HPDE6-E6E7 (cell line): ENCODE measurements at regions not wholly inside any gene's neighbourhood (a gene's known extent, or its start where the extent isn't known, plus 50 kb on each side); places are given as distances from the start of the nearest gene placed in this dataset.
"Not testable (repeated sequence)": the region's sequence is repeated elsewhere in the genome, so short reads cannot be mapped to it uniquely, and the experiment has no call there.

ENCODE experiments used
- DNase-seq: peaks from one replicate; pipeline ENCODE4 v3.0.0; 2011; ENCODE audit warnings: missing footprints; ENCODE audit errors: extremely low spot score

DNA sequence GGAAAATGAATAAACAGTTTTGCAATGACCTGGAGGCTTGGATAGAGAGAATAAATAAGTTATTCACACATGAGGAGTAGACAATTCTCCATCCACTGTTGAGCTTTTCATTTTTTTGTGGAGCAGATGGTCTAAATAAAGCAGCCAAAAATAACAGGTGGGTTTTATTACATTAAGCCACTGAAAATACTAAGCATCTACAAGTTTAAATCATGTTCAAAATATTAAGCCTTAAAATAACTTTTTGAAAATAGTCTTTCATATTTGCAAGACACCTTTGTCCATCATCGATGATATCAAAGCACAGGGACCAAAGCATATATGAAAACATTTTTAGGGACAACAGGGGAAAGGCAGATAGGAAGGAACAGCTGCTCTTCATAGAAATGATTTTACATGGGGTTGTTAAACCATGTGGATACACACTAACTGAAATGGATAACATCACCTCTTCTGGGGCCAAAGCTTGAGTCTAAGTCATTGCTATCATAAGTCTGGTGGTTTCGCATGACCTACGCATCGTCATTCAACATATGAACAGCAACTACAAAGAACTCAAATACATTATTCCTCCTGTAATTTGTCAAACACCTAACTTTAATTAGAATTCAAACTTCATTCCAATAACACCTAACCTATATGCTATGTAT lies 197.6 kb upstream of the CHST9 start:
- no peak for DNase-seq

DNA sequence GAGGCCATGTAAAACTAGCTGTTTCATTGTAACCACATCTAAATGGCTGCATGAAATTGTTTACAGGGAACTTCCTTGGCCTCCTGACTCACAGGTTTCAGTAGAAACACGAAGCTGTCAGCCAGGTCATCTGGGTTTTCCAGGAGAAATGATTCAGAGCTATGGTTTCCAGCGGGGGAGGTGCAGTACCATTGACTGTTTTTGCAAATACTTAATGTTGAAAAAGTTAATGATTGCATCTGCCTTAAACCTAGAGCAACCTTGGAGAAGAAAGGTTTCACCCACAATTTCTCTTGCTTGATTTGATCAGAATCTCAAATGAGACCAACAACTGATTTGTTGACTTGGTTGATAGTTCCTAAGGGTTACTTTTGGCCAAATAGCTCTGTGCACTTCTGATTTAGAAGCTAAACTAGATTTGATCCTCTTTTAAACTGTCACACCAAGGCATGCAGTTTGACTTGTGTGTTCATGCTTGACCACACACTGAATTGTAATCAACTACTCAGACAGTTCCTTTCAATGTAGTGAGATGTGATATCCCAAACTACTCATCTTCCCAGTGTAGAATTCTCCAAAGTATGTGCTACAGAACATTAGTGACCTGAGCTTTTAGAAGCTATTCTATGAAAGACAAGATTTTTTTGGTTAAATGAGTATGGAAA lies 193.5 kb upstream of the CHST9 start:
- peak; percentile 71 for DNase-seq

DNA sequence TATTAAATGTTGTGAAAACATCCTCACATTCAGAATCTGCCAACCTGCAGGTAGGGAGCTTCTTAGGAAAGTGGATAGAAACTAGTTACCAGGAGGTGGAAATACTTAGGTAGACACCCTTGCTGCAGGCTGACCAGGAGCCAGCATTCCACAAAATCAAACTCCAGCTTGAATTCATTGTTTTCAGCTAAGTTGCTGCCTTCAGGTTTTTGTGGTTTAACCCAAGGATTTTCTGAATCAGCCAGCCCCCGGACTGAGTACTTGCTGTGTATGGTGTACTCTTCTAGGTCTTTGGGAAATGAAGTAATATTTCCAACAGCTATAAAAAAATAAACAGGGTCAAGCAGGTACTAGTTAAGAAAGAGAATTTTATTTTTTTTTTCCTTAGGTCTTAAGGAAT lies 192.1 kb upstream of the CHST9 start:
- DNase-seq = peak; percentile 6

DNA sequence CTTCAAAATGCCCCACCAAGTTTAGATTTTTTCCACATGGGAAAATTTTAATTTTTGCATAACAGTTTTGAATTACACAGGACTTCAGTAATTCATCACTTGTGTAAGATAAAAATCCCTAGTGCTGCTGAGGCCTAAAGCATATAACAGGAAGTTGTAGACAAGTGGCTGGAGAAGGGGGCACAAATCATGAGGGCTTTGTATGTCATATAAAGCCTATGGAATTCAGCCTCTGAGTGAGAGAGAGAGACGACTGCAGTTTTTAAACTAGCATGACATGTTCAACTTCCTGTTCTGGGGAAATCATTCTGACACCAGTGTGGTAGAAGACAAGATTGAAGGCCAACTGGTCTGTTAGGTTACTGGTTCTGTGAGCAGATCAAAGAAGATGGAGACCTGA lies 187.3 kb upstream of the CHST9 start:
- DNase-seq = no peak

DNA sequence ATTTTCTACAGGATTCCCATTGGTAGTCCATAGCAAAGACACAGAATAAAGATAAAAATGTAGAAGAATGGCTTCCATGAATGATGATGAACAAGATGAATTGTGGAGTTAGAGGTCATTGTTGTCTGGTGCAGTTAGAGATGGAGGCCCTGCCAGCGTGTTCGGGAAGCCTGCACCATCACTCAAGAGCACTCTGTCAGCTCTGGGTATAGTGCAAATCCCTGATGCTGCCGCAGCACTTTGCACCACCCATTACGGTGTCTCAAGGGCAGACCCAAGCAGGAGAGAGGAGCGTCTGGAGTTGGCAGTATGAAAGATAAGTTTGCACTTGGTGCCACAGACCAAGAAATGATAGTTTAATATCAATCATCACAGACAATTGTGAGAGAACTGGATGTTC lies 181.6 kb upstream of the CHST9 start:
- DNase-seq = no peak

DNA sequence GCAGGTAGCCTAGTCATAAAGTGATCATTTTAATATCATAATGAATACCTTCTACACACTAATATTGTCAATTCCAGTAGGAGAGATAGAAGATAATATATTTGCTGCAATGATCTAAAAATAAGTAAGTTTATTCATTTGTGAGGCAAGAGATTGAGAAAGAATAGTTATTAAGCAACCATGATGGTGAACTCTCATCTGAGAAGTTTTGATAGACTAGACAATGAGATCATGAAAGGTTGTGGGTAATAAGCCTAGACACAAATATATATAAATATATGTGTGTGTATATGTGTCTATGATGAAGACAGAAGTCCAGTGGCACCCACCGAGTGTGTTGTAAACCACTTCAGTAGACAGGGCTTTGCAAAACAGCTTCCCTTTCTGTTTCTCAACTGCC lies 181.0 kb upstream of the CHST9 start:
- DNase-seq = no peak

DNA sequence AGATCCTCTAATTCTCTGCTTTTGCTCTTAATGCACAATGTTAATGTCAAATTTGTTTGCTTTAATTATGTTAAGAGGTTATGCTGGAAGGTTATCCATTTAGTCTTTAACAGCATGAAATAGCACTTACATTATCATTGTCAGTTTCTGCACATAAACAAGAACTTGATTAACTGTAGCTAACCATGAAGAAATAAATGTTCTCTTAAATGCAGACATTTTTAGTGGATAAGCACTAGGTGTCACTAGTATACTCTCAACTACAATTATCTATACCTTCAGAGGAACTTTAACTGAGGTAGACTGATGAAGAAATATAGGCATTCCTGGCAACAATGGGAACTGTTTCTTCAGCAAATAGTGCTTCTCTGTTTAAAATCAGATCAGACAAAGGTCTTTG lies 178.8 kb upstream of the CHST9 start:
- peak; percentile 16 for DNase-seq

DNA sequence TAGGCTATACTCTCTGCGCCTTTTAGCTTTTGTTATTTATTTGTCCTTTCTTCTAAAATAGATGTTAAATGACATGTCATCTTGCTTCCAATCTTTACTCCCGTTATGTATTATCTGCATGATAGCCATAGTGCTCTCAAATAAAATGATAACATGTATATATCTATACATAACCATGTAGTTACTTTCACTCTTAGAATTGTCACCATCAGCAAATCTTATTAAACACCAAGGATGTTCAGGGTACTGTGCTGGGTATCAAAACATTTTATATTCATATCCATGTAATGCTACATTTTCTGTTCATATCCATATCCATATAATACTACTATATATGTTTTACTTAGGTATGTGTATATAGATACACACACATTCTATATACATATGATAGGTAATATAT lies 176.4 kb upstream of the CHST9 start:
- no peak for DNase-seq

DNA sequence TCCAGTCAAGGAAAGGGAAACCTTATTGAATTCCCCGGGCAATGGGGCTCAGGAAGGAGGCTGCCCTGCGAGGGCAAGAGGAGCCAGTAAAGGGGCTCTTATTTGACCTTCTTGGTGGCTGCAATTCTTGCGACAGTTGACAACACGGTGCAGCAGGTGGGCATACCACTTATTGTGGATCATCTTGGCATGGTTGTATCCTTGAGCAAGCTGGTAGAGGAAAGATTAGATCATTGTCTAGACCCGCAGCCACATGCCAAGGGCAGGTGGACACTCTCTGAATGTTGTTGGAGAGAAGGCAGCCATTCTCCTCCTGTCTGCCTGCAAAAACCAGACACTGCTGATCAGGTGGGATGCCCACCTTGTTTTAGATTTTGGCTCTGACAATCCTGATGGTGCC lies 170.2 kb upstream of the CHST9 start:
- no peak for DNase-seq

DNA sequence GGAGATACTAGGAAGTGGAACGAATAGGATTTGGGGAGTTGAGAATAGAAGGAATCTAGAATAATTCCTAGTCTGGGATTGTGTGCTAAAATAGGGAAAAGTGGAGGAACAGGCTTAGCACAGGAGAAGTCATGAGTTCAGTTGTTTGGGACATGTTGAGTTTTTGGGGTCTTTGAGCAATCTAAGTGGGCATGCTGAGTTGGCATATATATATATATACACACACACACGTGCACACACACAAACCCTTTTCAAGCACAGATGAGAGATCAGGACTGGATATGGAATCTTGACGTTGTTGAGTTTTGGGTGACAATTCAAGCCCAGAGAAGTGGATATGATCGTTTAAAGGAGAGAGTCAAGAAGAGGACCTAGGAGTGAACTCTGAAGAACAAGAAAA lies 168.2 kb upstream of the CHST9 start:
- DNase-seq = no peak

DNA sequence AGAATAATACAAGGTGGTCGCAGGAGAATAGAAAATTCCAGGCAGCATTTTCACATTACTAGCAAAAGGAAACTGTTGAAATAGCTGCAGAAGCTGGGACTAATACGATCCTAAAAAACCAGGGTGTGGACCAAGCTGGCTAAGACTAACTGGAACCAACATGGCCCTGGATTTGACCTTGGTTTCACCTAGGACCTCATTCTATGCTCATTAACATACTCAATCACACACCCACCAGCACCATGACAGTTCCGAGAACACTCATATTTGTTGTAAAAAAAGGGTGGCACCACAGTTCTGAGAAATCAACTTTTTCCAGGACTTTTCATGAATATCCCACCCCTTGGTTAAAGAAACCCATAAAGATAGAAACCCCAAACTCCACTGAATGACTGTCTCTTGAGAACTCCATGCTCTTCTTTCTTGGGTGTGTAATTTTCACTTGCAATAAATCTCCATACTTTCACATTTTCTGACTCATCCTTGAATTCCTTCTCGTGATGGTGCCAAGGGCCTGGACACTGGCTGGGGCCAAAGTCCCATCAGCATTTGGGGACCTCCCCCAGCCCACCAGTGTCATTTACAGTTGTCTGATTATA lies 164.3 kb upstream of the CHST9 start:
- no peak for DNase-seq

DNA sequence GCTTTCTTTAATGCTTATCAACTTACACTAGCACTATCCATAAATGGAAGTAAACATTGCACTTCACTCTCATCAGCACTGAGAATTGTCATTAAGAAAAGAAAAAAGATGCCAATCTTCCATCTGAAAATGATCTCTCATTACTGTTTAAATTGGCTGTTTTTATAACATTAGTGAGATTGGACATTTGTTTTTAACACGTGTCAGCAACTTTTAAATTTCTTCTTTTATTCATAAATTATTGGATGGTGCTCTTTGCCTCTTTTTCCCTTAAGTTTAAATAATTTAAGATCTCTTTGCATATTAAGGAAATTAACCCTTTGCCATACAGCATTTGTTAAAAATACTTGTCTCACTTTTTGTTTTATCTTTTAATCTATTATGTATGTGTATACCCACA lies 146.5 kb upstream of the CHST9 start:
- no peak for DNase-seq

DNA sequence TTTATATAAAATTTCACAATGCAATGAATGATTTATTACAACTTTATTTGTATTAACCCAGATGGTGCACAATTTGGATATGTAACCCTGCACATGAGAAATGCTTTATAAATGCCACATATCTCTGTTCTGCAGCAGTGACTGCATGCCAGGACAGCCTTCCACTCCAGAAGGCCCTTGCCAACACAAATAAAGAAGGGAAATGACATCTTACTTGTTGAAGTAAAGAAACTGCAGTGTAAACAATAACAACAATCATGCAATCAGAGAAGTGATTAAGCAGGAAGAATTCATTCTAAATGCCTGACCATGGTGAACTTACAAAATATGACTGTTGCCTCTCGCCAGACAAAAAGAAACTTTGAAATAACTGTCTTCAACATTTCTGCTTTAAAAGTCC lies 129.9 kb upstream of the CHST9 start:
- DNase-seq = no peak

DNA sequence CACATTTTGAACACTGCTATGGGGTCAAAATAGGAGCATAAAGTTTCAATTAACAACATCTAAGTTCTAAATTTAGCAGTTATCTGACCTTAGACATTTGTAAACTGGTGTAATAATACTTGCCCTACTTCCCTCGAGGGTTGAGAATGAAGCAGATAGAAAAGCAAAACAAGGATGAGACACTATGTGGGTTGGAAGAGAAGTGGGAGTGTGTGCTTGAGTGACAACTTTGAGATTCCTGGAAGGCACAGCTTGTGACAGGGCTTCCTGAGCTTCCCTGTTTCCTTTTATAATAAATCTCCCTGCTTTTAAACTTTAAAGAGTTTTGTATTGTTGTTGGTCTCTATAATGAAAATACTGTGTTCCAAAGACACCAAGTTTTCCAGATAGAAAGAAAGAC lies 128.6 kb upstream of the CHST9 start:
- DNase-seq = no peak

DNA sequence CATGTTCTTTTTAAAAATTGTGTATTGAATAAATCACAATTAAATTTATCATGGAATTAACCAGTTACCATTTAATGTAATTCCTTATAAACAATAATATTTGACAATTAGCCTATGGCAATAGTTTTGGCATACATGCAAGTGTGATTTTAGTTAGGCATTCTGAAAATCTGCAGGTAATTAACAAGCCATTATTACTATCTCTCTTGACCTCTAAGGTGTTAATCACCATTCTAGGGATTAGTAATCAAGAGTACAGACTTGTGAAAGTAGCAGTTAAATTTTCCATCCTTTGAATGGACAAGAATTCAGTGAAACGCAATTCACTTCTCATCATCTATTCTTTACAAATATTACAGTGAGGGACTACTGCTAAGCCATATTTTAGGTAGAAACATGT lies 127.7 kb upstream of the CHST9 start:
- no peak for DNase-seq

DNA sequence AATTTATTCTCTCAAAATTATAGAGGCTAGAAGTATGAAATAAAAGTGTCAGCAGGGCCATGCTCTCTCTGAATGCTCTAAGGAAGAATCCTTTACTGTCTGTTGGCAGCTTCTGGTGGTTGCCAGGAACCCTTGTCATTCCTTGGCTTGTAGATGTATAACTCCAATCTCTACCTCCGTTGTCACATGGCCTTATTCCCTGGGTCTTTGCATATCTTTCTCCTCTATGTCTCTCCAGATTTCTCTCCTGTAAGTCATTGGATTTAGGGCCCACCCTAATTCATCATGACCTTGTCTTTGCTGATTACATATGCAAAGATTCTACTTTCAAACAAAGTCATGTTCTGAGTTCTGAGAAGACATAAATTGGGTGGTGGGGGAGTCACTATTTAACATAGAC lies 127.0 kb upstream of the CHST9 start:
- no peak for DNase-seq

DNA sequence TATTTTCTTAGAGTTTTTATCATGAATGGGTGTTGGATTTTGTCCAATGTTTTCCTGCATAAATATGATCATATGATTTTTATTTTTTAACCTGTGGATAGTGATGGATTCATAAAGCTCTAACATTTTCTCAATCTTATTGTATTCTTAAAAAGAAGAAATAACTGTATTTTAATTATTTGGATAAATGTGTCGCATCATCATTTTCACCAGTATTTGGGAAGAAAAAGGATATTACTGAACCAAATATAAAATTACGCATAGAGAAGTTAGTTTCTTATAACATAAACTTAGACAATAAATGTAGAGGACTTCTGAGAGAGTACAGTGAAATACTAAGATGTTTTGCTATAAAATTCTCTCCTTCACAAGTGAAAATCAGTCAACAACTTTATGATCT lies 126.0 kb upstream of the CHST9 start:
- no peak for DNase-seq

DNA sequence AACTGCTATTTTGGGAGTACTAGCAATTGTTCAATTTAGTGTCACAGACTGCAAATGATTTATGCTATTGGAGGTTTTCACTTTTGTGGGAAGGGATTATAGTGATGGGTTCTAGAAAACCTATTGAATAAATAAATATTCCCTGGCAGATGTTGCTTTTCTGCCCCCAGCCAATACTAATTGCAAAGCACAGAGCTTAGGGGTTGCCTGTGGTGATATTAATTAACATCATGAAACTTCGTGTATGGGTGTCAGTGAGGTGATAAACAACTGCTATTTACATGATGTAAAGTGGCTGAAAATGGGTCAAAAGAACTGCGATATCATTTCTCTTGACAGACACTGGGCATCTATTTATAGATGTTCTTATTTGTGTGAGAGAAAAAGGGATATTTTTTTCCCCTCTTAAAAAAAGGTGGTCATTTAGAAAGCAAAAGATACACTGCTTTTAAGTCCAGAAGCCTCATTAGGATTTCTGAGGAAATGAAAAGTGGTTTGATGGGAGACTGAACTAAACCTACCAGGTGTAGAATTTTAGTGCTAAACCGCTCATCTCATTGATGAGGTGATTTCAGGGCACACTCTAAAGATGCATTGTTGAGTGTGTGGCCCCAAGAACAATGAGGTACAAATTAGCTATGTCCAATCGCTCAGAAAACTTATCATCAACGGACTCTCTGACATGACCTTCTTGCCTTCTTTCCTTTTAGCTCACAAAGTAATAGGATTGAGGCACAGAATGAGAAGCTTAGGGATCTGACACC lies 116.7 kb upstream of the CHST9 start:
- no peak for DNase-seq

DNA sequence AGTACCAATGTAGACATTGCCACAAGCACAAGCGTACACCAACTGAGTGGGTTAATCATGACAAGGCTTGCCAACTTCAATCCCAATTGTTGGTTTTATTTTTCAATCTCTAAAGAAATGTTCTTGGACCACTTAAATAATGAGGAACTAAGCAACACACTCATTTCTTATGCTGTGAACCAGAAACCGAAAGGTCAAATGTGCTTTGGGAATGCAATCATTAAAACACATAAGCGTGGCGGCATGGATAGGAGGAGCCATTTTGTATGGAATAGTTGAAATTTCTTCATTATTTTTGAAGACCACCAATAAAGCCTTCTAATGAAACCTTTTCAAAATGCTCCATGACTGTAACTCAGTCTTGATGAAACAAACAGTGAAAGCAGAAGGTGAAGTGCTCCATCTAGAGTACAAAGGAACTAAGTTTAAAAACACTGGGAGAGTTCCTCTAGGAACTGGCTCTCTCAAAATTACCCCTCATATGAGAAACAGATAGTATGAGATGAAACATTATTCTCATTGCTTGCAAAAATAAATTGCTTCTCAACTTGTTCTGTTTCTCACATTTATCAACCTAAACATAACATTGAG lies 113.2 kb upstream of the CHST9 start:
- no peak for DNase-seq

DNA sequence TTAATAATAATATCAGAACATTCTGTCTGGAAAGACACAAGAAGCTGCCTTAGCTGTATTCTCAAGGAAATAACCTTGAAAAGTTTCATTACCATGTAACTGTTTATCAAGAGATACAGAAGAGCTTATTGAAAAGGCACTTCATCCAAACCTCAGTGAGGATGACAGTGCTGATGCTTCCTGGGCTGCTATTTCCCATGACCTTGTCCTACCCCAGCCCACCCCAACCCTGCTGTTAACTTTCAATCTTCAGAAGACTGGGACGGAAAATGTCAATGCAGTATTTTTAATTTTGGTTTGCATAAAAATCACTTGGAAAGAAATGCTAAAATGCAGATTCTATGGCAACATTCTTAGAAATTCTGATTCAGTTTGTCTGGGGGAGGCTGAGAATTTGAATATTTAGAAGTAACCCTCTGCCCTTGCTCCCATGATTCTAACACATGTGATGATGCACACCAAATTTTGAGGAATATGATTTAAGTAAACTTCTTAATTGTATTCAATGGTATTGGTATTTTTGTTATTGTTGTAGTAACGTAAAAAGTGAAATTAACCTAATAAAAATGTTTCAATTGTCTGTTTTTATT lies 101.0 kb upstream of the CHST9 start:
- DNase-seq = not testable (repeated sequence)

DNA sequence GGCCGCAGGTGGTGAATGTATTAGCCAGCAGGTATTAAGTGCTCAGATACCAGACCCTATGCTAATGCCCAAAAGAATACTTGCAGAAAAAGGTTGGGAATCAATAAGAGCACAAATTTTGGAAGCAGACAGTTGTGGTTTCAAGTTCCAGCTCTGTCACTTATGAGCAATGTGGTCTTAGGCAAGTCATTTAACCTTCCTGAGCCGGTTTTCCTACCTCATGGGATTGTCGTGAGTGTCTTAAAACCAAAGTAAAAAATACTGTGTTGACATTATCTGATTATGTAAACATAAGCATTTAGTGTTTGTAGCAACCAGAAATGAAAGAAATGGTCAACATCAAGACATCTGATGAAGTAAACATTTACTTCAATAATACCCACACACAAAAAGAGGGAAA lies 93.0 kb upstream of the CHST9 start:
- DNase-seq = no peak

DNA sequence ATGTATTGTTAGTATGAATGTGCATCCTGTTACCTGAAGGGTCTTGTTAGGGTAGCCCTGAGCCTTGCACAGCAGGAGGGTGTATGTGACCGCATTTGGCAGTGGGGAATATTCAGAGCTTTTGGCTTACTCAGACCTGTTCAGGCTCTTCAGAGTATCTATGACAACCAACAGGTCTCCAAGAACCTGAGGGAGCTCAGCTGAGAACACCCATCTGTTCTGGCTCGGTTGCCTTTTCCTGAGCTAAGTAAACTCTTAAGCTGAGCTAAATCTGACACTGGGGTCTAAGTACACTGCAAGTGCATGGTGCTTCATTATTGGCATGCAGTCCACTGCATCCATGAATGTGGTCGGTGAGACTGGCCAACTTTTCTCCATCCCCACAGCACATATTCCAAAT lies 92.4 kb upstream of the CHST9 start:
- DNase-seq = no peak
